Ammon's horn (tissue), 1 donor: ENCODE measurements at regions not wholly inside any gene's neighbourhood (a gene's known extent, or its start where the extent isn't known, plus 50 kb on each side); places are given as distances from the start of the nearest gene placed in this dataset.

Experiments
- DNase-seq: peaks from one replicate; pipeline ENCODE4 v3.0.0-alpha.2; 2016; ENCODE audit warnings: low spot score

GRCh38 chr3:174776636-174777035 is 82.5 kb upstream of the NAALADL2 start:
- no peak for DNase-seq

- DNase-seq: no peak
Measured at GRCh38 chr3:174777813-174778212, 81.3 kb upstream of the NAALADL2 start.

GRCh38 chr3:174783502-174783901 is 75.6 kb upstream of the NAALADL2 start:
- DNase-seq: no peak

GRCh38 chr3:174784206-174784934 is 74.8 kb upstream of the NAALADL2 start:
- DNase-seq: no peak

- no peak for DNase-seq
Measured at GRCh38 chr3:174786825-174787224, 72.3 kb upstream of the NAALADL2 start.

GRCh38 chr3:174791161-174791560 is 68.0 kb upstream of the NAALADL2 start:
- no peak for DNase-seq

GRCh38 chr3:174792864-174793263 is 66.3 kb upstream of the NAALADL2 start:
- DNase-seq: no peak
